WI38 (cell line): ENCODE measurements at regions not wholly inside any gene's neighbourhood (a gene's known extent, or its start where the extent isn't known, plus 50 kb on each side); places are given as distances from the start of the nearest gene placed in this dataset.

ENCODE experiments used
- H3K4me3 ChIP-seq: 2 replicates; pipeline ENCODE4 v1.5.1; 2011; ENCODE audit warnings: low read depth, mild to moderate bottlenecking, control low read depth, low read length
- TF ChIP-seq, protein P1 (sequence below): IDR thresholded peaks from 2 replicates; pipeline ENCODE4 v1.5.1; 2012; ENCODE audit warnings: low read depth, mild to moderate bottlenecking, control low read depth, low read length

DNA sequence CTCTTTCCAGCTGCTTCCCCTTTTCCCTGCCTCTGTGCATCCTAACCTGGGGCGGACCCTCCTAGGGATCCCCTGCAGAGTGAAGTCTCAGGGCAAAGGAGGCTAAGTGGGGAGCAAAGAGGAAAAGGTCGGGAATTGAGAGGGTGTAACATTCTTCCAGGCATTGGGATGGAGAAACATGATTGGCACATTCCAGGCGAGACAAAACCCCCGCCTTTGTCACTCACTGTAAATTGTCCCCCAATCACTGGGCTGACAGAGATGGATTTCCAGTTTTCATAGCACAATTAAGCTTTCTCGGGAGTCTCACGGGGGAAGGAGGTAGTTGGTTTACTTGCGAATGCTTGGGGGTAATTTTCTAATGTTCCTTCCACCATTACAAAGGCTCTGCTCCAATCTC is 74.9 kb downstream of the MIAT start:
- H3K4me3 ChIP-seq: no peak overlapping the region
- TF ChIP-seq, protein P1, sequence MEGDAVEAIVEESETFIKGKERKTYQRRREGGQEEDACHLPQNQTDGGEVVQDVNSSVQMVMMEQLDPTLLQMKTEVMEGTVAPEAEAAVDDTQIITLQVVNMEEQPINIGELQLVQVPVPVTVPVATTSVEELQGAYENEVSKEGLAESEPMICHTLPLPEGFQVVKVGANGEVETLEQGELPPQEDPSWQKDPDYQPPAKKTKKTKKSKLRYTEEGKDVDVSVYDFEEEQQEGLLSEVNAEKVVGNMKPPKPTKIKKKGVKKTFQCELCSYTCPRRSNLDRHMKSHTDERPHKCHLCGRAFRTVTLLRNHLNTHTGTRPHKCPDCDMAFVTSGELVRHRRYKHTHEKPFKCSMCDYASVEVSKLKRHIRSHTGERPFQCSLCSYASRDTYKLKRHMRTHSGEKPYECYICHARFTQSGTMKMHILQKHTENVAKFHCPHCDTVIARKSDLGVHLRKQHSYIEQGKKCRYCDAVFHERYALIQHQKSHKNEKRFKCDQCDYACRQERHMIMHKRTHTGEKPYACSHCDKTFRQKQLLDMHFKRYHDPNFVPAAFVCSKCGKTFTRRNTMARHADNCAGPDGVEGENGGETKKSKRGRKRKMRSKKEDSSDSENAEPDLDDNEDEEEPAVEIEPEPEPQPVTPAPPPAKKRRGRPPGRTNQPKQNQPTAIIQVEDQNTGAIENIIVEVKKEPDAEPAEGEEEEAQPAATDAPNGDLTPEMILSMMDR: no peak

DNA sequence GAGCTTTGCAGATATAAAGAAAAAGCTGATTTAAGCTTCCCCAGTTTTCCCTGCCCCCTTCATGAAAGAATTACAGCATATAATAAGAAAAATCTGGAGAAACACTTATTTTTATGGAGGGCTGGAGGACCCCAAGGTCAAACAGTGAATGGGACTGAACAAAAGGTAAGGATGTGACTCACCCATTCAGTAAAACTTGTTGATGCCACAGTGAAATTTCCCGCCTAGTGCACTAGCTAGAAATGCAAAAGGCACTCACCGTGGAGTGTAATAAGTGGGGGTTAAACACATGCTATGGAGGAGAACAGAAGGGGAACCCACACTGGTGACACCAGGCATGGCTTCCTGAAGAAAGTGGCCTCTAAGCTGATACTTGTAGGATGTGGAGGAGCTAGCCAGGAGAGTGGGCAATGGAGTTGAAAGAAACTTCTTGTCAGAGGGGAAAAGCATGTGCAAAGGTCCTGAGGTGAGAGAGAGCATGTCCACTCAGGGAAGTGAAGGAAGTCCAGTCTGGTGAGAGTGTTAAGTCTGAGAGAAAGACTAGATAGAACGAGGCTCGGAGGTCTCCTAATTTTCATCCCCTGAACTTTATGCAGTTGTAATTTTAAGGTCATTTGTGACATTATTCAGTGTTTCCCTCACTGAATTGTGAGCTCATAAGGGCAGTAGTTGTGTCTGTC is 77.1 kb downstream of the MIAT start:
- TF ChIP-seq, protein P1: no peak
- no peak overlapping the region for H3K4me3 ChIP-seq

DNA sequence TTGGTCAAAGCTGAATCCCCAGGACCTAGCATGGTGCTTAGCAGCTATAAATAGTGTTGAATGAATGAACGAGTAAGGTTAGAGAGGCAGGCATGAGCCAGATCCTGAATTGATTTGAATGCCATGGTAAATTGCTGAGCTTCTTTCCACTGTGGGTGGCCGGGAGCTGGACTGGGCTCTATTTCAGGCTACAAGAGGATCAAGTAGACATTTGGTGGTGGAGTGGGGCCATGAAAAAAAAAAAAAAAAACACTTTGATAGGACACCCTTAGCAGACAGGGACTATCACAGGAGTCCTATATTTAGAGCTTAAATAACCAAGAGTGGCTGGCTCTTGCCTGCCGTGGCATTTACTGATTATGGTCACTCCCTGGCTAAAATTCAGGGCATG is 77.6 kb downstream of the MIAT start:
- no peak overlapping the region for H3K4me3 ChIP-seq
- TF ChIP-seq, protein P1: no peak

DNA sequence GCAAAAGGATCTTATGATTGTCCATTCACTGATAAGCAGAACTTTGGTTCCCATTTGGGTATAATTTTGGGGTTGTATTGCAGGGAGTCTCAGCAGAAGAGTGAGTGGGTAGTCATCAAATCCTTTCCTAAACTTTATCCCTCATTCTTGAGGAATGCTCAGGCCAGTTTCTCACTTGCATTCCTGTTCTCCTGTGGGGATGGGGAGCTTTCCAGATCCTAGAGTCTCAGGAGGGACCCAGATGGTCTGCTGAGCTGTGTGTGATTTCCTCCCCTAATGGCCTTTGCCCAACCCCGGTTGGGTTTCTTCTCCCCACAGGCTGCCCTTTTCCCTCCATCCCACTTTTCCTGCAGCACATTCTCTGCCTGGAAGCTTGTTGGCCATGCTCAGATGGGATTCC is 79.9 kb downstream of the MIAT start:
- no peak overlapping the region for H3K4me3 ChIP-seq
- TF ChIP-seq, protein P1: no peak

DNA sequence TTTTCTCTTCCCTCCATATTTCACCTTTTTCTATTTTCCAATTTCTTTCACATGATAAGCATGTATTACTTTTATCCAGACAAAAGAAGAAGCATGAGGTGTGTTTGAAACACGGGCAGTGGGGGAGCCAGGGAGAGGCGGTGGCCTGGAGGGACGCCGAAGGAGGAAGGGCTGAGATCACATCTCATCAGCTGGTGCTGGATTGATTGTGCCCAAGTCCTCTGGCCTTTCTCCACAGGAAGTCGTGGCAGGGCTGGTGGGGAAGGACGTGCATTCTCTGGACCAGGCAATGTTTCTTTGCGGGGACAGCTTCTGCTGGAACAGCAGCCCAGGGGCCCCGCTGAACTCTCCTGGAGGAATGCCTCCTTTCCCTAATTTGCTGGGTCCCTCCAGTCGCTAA is 82.9 kb downstream of the MIAT start:
- no peak overlapping the region for H3K4me3 ChIP-seq
- TF ChIP-seq, protein P1: no peak

DNA sequence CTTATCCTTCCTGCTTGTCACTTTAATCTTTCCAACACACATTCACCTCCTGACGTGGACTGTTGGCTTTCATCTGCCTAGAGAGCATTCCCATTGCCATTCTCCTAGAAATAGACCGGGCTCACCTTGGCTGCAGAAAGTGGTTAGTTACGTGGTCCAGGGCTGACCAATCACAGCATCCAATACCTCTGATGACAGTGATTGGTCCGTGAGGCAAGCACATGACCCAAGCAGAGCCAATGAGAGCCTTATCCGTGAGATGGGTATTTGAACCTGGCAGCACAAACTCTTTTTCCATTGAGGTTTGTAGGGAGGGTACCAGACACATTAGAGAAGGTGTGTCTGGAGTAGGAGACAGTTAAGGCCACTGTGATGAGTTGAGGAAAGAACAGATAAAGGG is 85.8 kb downstream of the MIAT start:
- TF ChIP-seq, protein P1: no peak
- H3K4me3 ChIP-seq: no peak overlapping the region

DNA sequence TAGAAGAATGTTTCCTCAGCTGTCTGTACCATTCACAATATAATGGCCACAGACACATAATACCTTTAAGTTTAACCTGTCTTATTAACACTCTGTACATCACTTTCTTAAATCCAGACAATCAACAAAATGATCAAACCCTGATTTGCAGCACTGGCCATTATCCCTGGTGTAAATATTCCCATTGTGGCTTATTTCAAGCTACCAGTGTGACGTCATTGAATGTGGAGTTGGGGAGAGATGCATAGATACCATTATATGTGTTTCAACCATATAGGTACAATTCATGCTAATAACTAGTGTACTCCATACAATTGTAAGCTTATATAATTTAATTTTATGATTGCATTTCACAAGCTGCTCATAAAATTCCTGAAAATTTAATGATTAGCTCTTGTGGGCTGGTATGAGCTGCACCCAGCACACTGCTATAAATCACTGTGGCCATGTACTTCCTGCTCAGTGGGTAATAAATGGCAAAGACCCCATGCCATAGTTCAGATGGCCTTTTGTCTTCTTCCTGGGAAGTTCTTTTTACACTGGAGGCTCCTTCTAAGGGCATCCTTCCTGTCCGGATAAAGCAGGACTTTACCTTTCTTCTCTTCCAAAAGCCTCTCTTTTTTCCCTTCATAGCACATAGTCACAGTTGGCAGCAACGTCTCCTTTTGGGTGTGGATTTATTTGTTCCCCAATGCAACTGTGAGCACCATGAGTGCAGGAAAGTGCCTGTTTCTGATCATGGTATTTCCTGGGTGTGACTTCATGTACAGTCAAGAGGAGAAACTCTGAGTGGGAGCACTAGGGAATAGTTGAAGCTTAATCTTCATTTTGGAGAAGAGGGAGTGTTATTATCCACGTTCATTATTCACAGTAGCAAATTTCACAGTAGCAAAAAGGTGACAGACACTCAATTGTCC is 87.8 kb downstream of the MIAT start:
- no peak overlapping the region for H3K4me3 ChIP-seq
- TF ChIP-seq, protein P1: no peak
